Fibroblast of upper back skin (primary cell): ENCODE measurements at regions not wholly inside any gene's neighbourhood (a gene's known extent, or its start where the extent isn't known, plus 50 kb on each side); places are given as distances from the start of the nearest gene placed in this dataset.

Source experiments
- DNase-seq: peaks from one replicate; pipeline ENCODE4 v3.0.0-alpha.2; 2013

DNA sequence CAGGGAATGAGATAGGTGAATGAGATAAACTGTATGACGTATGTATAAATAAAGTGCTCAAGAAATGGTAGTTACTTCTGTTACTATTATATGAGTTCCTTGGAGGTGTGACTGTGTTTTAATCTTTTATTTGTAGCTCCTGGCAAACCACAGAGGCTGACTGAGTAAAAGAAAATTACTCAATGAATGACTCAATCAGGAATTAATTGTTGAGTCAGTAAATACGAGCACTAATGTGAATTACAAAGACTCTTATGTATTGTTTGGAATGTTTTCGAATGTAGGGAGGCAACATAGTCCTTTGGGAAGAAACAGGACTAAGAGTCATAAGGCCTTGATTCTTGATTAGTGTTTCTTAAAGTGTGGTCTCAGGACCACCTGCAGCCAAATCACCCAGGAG lies 51.1 kb upstream of the BLID start:
- DNase-seq, result peak; percentile 67

DNA sequence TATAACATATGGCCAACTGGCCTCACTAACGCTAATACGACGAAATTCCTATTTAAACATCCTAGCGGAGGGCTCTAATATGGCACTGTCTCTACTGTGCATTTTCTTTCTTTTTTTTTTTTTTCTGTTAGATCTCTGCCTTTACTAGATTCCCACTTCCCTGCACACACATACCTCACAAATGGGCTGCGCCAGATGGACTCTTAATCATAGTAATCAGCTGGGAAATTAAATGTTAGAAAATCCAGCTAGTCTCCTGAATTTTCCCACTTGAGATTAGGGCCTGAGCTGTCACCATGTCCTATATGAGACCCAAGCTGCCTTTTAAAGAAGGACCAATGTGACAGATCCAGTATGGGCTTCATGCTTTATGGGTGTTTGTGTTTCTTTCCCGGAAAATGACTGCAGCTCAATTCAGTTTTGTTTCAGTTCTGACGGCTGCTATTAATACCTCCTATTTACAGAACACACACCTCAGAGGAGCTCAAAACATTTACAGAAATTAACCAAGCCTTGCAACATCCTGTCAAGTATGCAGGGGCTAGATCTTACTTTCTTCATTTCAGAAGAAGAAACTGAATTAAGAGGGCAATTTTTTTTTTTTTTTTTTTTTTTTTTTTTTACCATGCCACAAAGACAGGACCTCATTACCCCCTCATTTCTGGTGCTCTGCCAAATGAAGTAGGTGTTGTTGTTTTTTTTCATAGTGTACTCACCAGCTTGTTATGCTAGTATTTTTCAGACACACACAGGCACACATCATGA lies 49.8 kb upstream of the BLID start:
- DNase-seq, result no peak
